K562 (cell line): ENCODE measurements at regions not wholly inside any gene's neighbourhood (a gene's known extent, or its start where the extent isn't known, plus 50 kb on each side); places are given as distances from the start of the nearest gene placed in this dataset.

Experiments used
- ATAC-seq: fragments of 200-7000 bp; cut with Tn5 transposase; 3 replicates; pipeline ENCODE4 v1.9.1; 2020; ENCODE audit warnings: moderate library complexity
- BruUV-seq: library from RNA; stranded (reverse); fragments of 400-500 nt; replicated peaks from 2 replicates; lab custom pipeline; 2021; lab: Mats Ljungman, UMichigan
- CTCF ChIA-PET: fragments of 300-600 bp; formaldehyde crosslinking; extraction: SDS; loops from one replicate; lab custom pipeline; 2021; ENCODE audit warnings: low intra/inter-chr PET ratio; lab: Yijun Ruan, JAX
- POLR2A ChIA-PET: fragments of 300-600, 350-650 bp; sonication (Branson Sonifier 250); formaldehyde crosslinking; extraction: SDS; loops from one replicate; lab custom pipeline; 2021; ENCODE audit warnings: antibody characterized with exemption, inconsistent platforms; lab: Yijun Ruan, JAX
- DNase-seq, 4 experiments: peaks; one replicate each; pipeline versions ENCODE4 v3.0.0 to v3.0.0-alpha.2; 2011 to 2018; ENCODE audit warnings: low spot score in 3 of 4, mixed read lengths in 3 of 4; ENCODE audit errors: extremely low read depth in 1 of 4
- FAIRE-seq: peaks from 2 replicates; lab custom pipeline; 2011; peaks lifted over from hg19 to GRCh38; lab: Jason Lieb, UNC
- H2AFZ ChIP-seq: 2 replicates; pipeline ENCODE4 v1.6.0; 2011; ENCODE audit warnings: low read depth, low read length, control low read depth, inconsistent platforms
- H3K27ac ChIP-seq: fragments of 200-600 bp; 3 replicates; pipeline ENCODE4 v1.8.0; 2011; ENCODE audit warnings: low read depth, mild to moderate bottlenecking, control low read depth, inconsistent platforms, low read length, moderate library complexity, mixed read lengths; ENCODE audit errors: extremely low read depth
- H3K27me3 ChIP-seq, 2 experiments: fragments of 300-600 bp in 1 of 2; 2 replicates in 1 of 2; 3 replicates in 1 of 2; pipeline versions ENCODE4 v1.6.0 to v1.8.0; 2011; ENCODE audit warnings: inconsistent platforms in 2 of 2, low read length in 2 of 2, mild to moderate bottlenecking in 1 of 2, mixed read lengths in 1 of 2, moderate library complexity in 1 of 2; ENCODE audit not compliant: control insufficient read depth in 2 of 2, insufficient read depth in 2 of 2
- H3K36me3 ChIP-seq: fragments of 300-600 bp; 3 replicates; pipeline ENCODE4 v1.8.0; 2011; ENCODE audit warnings: mild to moderate bottlenecking, low read length, inconsistent platforms; ENCODE audit not compliant: control insufficient read depth, insufficient read depth
- H3K4me1 ChIP-seq, 2 experiments: fragments of 200-600 bp in 1 of 2; replicated peaks in 1 of 2; 2 replicates in 1 of 2; 3 replicates in 1 of 2; pipeline versions ENCODE4 v1.5.1 to v1.8.0; 2011; ENCODE audit warnings: inconsistent platforms in 2 of 2, low read length in 2 of 2, mild to moderate bottlenecking in 1 of 2, mixed read lengths in 1 of 2, moderate library complexity in 1 of 2; ENCODE audit not compliant: control insufficient read depth in 2 of 2, insufficient read depth in 2 of 2
- H3K4me2 ChIP-seq: 2 replicates; pipeline ENCODE4 v1.6.1; 2011; ENCODE audit warnings: low read length, control low read depth, inconsistent platforms, mixed read lengths; ENCODE audit not compliant: insufficient read depth
- H3K4me3 ChIP-seq: fragments of 200-600 bp; sonication (generic), shearing (Covaris generic); 2 replicates; pipeline ENCODE4 v1.5.1; 2016; ENCODE audit warnings: control low read depth, inconsistent platforms
- H3K79me2 ChIP-seq: fragments of 200-600 bp; 3 replicates; pipeline ENCODE4 v1.8.0; 2011; ENCODE audit warnings: low read length, inconsistent platforms; ENCODE audit not compliant: control insufficient read depth, insufficient read depth
- H3K9ac ChIP-seq, 2 experiments: 2 replicates each; pipeline versions ENCODE4 v1.6.0 to v1.6.1; 2011; ENCODE audit warnings: low read depth in 2 of 2, low read length in 2 of 2, control low read depth in 1 of 2, inconsistent platforms in 1 of 2, mild to moderate bottlenecking in 1 of 2, mixed read lengths in 1 of 2; ENCODE audit not compliant: insufficient read depth in 1 of 2
- H3K9me1 ChIP-seq: one replicate; pipeline ENCODE4 v1.6.0; 2011; ENCODE audit warnings: inconsistent platforms, mild to moderate bottlenecking, low read length, moderate library complexity; ENCODE audit not compliant: control insufficient read depth, insufficient read depth
- H3K9me3 ChIP-seq: replicated peaks from 2 replicates; pipeline ENCODE4 v1.5.1; 2011; ENCODE audit warnings: low read depth, low read length, inconsistent platforms; ENCODE audit not compliant: control insufficient read depth, insufficient read depth
- H4K20me1 ChIP-seq: replicated peaks from 2 replicates; pipeline ENCODE4 v1.6.1; 2011; ENCODE audit warnings: low read length, inconsistent platforms, mixed read lengths; ENCODE audit not compliant: control insufficient read depth, insufficient read depth
- EP300 ChIP-seq: IDR thresholded peaks from 2 replicates; pipeline ENCODE4 v1.6.1; 2012; ENCODE audit warnings: low read length, improper control_type of control experiment
- EWSR1 ChIP-seq: fragments of 450-650 bp; IDR thresholded peaks from 2 replicates; pipeline ENCODE4 v1.6.1; 2018; ENCODE audit warnings: borderline replicate concordance, mild to moderate bottlenecking, low read depth, moderate library complexity; ENCODE audit not compliant: partially characterized antibody
- KLF16 ChIP-seq: IDR thresholded peaks from 2 replicates; pipeline ENCODE4 v1.6.1; 2016; ENCODE audit warnings: antibody characterized with exemption
- MAZ ChIP-seq, 2 experiments: fragments of 450-650 bp in 1 of 2; sonication (generic) in 1 of 2; formaldehyde crosslinking; IDR thresholded peaks in 1 of 2; conservative IDR thresholded peaks in 1 of 2; 2 replicates each; pipeline versions ENCODE4 v1.4.0 to v1.5.0; 2020; ENCODE audit warnings: mild to moderate bottlenecking in 1 of 2, missing genetic modification reagents in 1 of 2
- NFIC ChIP-seq: fragments of 450-650 bp; IDR thresholded peaks from 2 replicates; pipeline ENCODE4 v1.6.1; 2017; ENCODE audit warnings: mild to moderate bottlenecking, inconsistent platforms
- NFIX ChIP-seq: fragments of 250-450 bp; sonication (Bioruptor Pico); IDR thresholded peaks from 2 replicates; pipeline ENCODE4 v1.4.0; 2020; ENCODE audit warnings: low read depth, mild to moderate bottlenecking, moderate library complexity
- NR2C2 ChIP-seq, 2 experiments: fragments of 200-800 bp in 1 of 2; sonication (Bioruptor generic) in 1 of 2; sonication (generic) in 1 of 2; formaldehyde crosslinking in 1 of 2; IDR thresholded peaks; 2 replicates each; pipeline versions ENCODE4 v1.6.1 to v1.8.0; 2016 to 2022; ENCODE audit warnings: mild to moderate bottlenecking in 1 of 2, missing compliant biosample characterization in 1 of 2, missing genetic modification characterization in 1 of 2, missing genetic modification reagents in 1 of 2
- PPARD ChIP-seq: fragments of 250-450 bp; sonication (Bioruptor Pico); IDR thresholded peaks from 2 replicates; pipeline ENCODE4 v1.8.0; 2022; ENCODE audit warnings: inconsistent platforms, mild to moderate bottlenecking, moderate library complexity
- RBM15 ChIP-seq: fragments of 200-400 bp; formaldehyde crosslinking; IDR thresholded peaks from 2 replicates; pipeline ENCODE4 v1.6.1; 2018; ENCODE audit warnings: mild to moderate bottlenecking, low read length, moderate library complexity; ENCODE audit not compliant: insufficient read depth
- SUPT5H ChIP-seq: fragments of 450-650 bp; IDR thresholded peaks from 2 replicates; pipeline ENCODE4 v1.6.1; 2016
- TARDBP ChIP-seq: fragments of 450-650 bp; IDR thresholded peaks from 2 replicates; pipeline ENCODE4 v1.6.1; 2016
- TBL1XR1 ChIP-seq, 2 experiments: IDR thresholded peaks; 2 replicates each; pipeline ENCODE4 v1.6.1; 2012; ENCODE audit warnings: improper control_type of control experiment in 2 of 2, low read length in 2 of 2, mild to moderate bottlenecking in 1 of 2
- ZNF445 ChIP-seq: fragments of 250-450 bp; sonication (Bioruptor Pico); IDR thresholded peaks from 2 replicates; pipeline ENCODE4 v1.4.0; 2020; ENCODE audit warnings: low read depth, mild to moderate bottlenecking, moderate library complexity
- WGBS: fragments of 100-300 bp; shearing (Covaris generic); methylation state at CpG from one replicate; pipeline ENCODE4 v1.1.6; 2016; ENCODE audit warnings: low coverage, mixed read lengths; ENCODE audit not compliant: insufficient coverage; ENCODE audit errors: missing lambda C conversion rate; 5-methylcytosine and 5-hydroxymethylcytosine counted together
- in situ Hi-C: fragments of 300-500 bp; cut with MboI; formaldehyde crosslinking; loops from 4 replicates; pipeline ENCODE4 v1.15.0; 2018; ENCODE audit warnings: inconsistent platforms, mixed read lengths
- intact Hi-C: fragments of 100-400 bp; cut with micrococcal nuclease; formaldehyde crosslinking; loops from 2 replicates; pipeline ENCODE4 v1.14.2; 2022

GRCh38 chr16:64715624-64716023 lies 406.2 kb downstream of the CDH11 start:
- Histone ChIP-seq H3K4me2 (no peak overlapping the region), H3K27ac (no peak overlapping the region), H3K9me3 (no peaks in the 10 kb centered on the region), H3K9me1 (no peaks in the 10 kb centered on the region), H3K4me1 (no peaks in the 10 kb centered on the region), H3K36me3 (no peaks in the 10 kb centered on the region), H3K79me2 (no peaks in the 10 kb centered on the region), H3K4me3 (no peak overlapping the region), H4K20me1 (no peaks in the 10 kb centered on the region), H2AFZ (no peak overlapping the region), H3K27me3 (no peaks in the 10 kb centered on the region), H3K9ac (no peak overlapping the region)
- in situ Hi-C loops (no loop called here), intact Hi-C loops (no loop called here)
- no TSS peak for BruUV-seq
- ChIA-PET CTCF (no interaction called here), POLR2A (no interaction called here)
- no peak for FAIRE-seq
- DNase-seq: no peak
- TF ChIP-seq EP300 (no peak), NFIX (CRISPR knock-in tag) (peak; percentile 37; the same call in 1 of the 2 replicates), NFIC (peak; percentile 55)
- ATAC-seq: no peak
- WGBS: 0% methylated on average over 2 of the region's 2 CpGs

GRCh38 chr16:64712026-64712425 lies 409.8 kb downstream of the CDH11 start:
- Histone ChIP-seq H4K20me1 (no peaks in the 10 kb centered on the region), H2AFZ (no peak overlapping the region), H3K4me3 (no peak overlapping the region), H3K4me2 (no peak overlapping the region), H3K79me2 (no peaks in the 10 kb centered on the region), H3K9me3 (peaks cover 2% of the 10 kb centered on the region), H3K9ac (no peak overlapping the region), H3K9me1 (no peaks in the 10 kb centered on the region), H3K36me3 (no peaks in the 10 kb centered on the region), H3K4me1 (no peaks in the 10 kb centered on the region), H3K27me3 (no peaks in the 10 kb centered on the region), H3K27ac (no peak overlapping the region)
- no peak for ATAC-seq
- CTCF ChIA-PET: no interaction called here
- no peak for FAIRE-seq
- POLR2A ChIA-PET: no interaction called here
- WGBS: 4% methylated on average over 2 of the region's 3 CpGs
- no peak for DNase-seq
- TF ChIP-seq RBM15 (no peak), ZNF445 (CRISPR knock-in tag) (no peak), NR2C2 (CRISPR knock-in tag; IDR thresholded peaks at IDR 0.05) (no peak), NR2C2 (tag; IDR thresholded peaks at IDR 0.05) (no peak), PPARD (CRISPR knock-in tag) (no peak), TARDBP (no peak), MAZ (CRISPR knock-in tag; conservative IDR thresholded peaks at IDR 0.05 in 1 of 2, IDR thresholded peaks at IDR 0.05 in 1 of 2) (no peak), TBL1XR1 (IDR thresholded peaks at IDR 0.05; ENCODE audit: low read length in 2 of 2) (no peak), EWSR1 (no peak), SUPT5H (no peak), KLF16 (no peak)
- no TSS peak for BruUV-seq
- intact Hi-C loops (no loop called here), in situ Hi-C loops (no loop called here)
